HepG2 (cell line): ENCODE measurements at regions not wholly inside any gene's neighbourhood (a gene's known extent, or its start where the extent isn't known, plus 50 kb on each side); places are given as distances from the start of the nearest gene placed in this dataset.
"Not testable (repeated sequence)": the region's sequence is repeated elsewhere in the genome, so short reads cannot be mapped to it uniquely, and the experiment has no call there.

Experiments used
- ATAC-seq: fragments of 200-7000 bp; cut with Tn5 transposase; 3 replicates; pipeline ENCODE4 v1.9.1; 2020; ENCODE audit warnings: mild to moderate bottlenecking, moderate library complexity
- BruUV-seq: library from RNA; stranded (reverse); fragments of 400-500 nt; replicated peaks from 2 replicates; lab custom pipeline; 2021; lab: Mats Ljungman, UMichigan
- CTCF ChIA-PET: fragments of 300-600 bp; formaldehyde crosslinking; extraction: SDS; loops from one replicate; lab custom pipeline; 2021; ENCODE audit warnings: low total read pairs, inconsistent platforms, low intra/inter-chr PET ratio; lab: Yijun Ruan, JAX
- POLR2A ChIA-PET: fragments of 350-600 bp; sonication (Branson Sonifier 250); formaldehyde crosslinking; loops from one replicate; lab custom pipeline; 2020; ENCODE audit warnings: antibody characterized with exemption, inconsistent platforms; lab: Yijun Ruan, JAX
- DNase-seq: peaks from one replicate; pipeline ENCODE4 v3.0.0-alpha.2; 2015; ENCODE audit warnings: low spot score
- FAIRE-seq: peaks from 3 replicates; lab custom pipeline; 2011; peaks lifted over from hg19 to GRCh38; lab: Jason Lieb, UNC
- H2AFZ ChIP-seq: one replicate; pipeline ENCODE4 v1.6.1; 2011; ENCODE audit warnings: low read length, inconsistent platforms
- H3K27ac ChIP-seq: fragments of 300-600 bp; 3 replicates; pipeline ENCODE4 v1.8.0; 2011; ENCODE audit warnings: mixed run types, mild to moderate bottlenecking, mixed read lengths, low read length, inconsistent platforms; ENCODE audit not compliant: insufficient read depth; ENCODE audit errors: extremely low read length
- H3K27me3 ChIP-seq, 2 experiments: fragments of 200-600 bp in 1 of 2; 2 replicates in 1 of 2; 3 replicates in 1 of 2; pipeline versions ENCODE4 v1.6.0 to v1.8.0; 2011; ENCODE audit warnings: low read length in 2 of 2, mild to moderate bottlenecking in 2 of 2, moderate library complexity in 2 of 2, inconsistent platforms in 1 of 2; ENCODE audit not compliant: insufficient read depth in 2 of 2, control insufficient read depth in 1 of 2
- H3K36me3 ChIP-seq, 2 experiments: fragments of 200-600 bp in 1 of 2; replicated peaks in 1 of 2; 2 replicates in 1 of 2; 3 replicates in 1 of 2; pipeline versions ENCODE4 v1.5.1 to v1.8.0; 2011; ENCODE audit warnings: low read length in 2 of 2, inconsistent platforms in 1 of 2; ENCODE audit not compliant: insufficient read depth in 2 of 2, control insufficient read depth in 1 of 2
- H3K4me1 ChIP-seq: 2 replicates; pipeline ENCODE4 v1.5.1; 2012; ENCODE audit warnings: low read length, inconsistent platforms; ENCODE audit not compliant: insufficient read depth
- H3K4me2 ChIP-seq: 2 replicates; pipeline ENCODE4 v1.6.0; 2011; ENCODE audit warnings: low read depth, low read length, inconsistent platforms
- H3K4me3 ChIP-seq, 3 experiments: fragments of 200-600 bp in 1 of 3; sonication (generic), shearing (Covaris generic) in 1 of 3; replicated peaks in 1 of 3; 2 replicates each; pipeline ENCODE4 v1.5.1; 2011 to 2016; ENCODE audit warnings: low read length in 3 of 3, inconsistent platforms in 2 of 3, low read depth in 2 of 3, mild to moderate bottlenecking in 2 of 3, control low read depth in 1 of 3, mixed read lengths in 1 of 3; ENCODE audit not compliant: insufficient read depth in 1 of 3
- H3K79me2 ChIP-seq: one replicate; pipeline ENCODE4 v1.6.1; 2011; ENCODE audit warnings: low read length, inconsistent platforms; ENCODE audit not compliant: insufficient read depth
- H3K9ac ChIP-seq: 2 replicates; pipeline ENCODE4 v1.6.0; 2011; ENCODE audit warnings: mild to moderate bottlenecking, low read depth, low read length, inconsistent platforms; ENCODE audit not compliant: insufficient read depth
- H3K9me3 ChIP-seq: 2 replicates; pipeline ENCODE4 v1.5.1; 2012; ENCODE audit warnings: mild to moderate bottlenecking, low read length
- H4K20me1 ChIP-seq: 2 replicates; pipeline ENCODE4 v1.6.0; 2011; ENCODE audit warnings: inconsistent platforms, mild to moderate bottlenecking, low read length, moderate library complexity; ENCODE audit not compliant: insufficient read depth
- DMAP1 ChIP-seq: IDR thresholded peaks from 2 replicates; pipeline ENCODE4 v1.6.1; 2016
- IRX3 ChIP-seq: sonication (generic); formaldehyde crosslinking; IDR thresholded peaks from 2 replicates; pipeline ENCODE4 v1.8.1; 2023; ENCODE audit warnings: mild to moderate bottlenecking, low read depth, missing genetic modification reagents, borderline replicate concordance
- ZNF616 ChIP-seq: sonication (generic); formaldehyde crosslinking; IDR thresholded peaks from 2 replicates; pipeline ENCODE4 v1.5.0; 2020; ENCODE audit warnings: low read depth, mild to moderate bottlenecking, missing genetic modification reagents
- WGBS: methylation state at CpG from one replicate; pipeline ENCODE4 v1.1.6; 2017; ENCODE audit warnings: low lambda C conversion rate; 5-methylcytosine and 5-hydroxymethylcytosine counted together
- in situ Hi-C: cut with HindIII; loops from 2 replicates; pipeline ENCODE4 v1.10.0; 2017; ENCODE audit warnings: low pct_unique_long_range_greater_than_20kb; ENCODE audit not compliant: extremely low pct_ligation_motif_present
- intact Hi-C: fragments of 100-400 bp; cut with micrococcal nuclease; formaldehyde crosslinking; loops from one replicate; pipeline ENCODE4 v1.10.0; 2022; ENCODE audit not compliant: unreplicated experiment
- TF ChIP-seq, protein P1 (sequence below): sonication (generic); formaldehyde crosslinking; IDR thresholded peaks from 2 replicates; pipeline ENCODE4 v1.9.0; 2022; ENCODE audit warnings: missing genetic modification reagents, mild to moderate bottlenecking, borderline replicate concordance
- TF ChIP-seq, protein P2 (sequence below): sonication (generic); formaldehyde crosslinking; IDR thresholded peaks from 2 replicates; pipeline ENCODE4 v1.4.0; 2020; ENCODE audit warnings: missing genetic modification reagents
- TF ChIP-seq, protein P3 (sequence below): sonication (generic); formaldehyde crosslinking; IDR thresholded peaks from 2 replicates; pipeline ENCODE4 v1.4.0; 2020; ENCODE audit warnings: missing genetic modification reagents

DNA sequence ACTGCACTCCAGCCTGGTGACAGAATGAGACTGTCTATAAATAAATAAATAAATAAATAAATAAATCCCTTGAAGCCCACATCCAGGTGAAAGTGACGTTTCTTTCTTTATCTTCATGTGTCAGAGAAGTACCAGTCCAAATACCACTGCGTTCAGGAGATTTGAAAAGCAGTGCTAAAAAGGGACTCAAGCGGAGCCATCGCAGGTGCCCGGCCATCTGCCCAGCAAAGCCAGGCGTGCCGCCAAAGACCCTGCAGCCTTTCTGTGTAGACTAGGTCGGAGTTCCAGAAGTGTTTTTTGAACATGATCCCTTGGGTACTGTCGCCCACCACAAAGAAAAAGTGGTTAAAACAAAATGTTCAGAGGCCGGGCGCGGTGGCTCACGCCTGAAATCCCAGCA is 65.7 kb upstream of the CEP85L start:
- H3K4me1 ChIP-seq, result no peaks in the 10 kb centered on the region
- FAIRE-seq, result no peak
- TF ChIP-seq, protein P1, sequence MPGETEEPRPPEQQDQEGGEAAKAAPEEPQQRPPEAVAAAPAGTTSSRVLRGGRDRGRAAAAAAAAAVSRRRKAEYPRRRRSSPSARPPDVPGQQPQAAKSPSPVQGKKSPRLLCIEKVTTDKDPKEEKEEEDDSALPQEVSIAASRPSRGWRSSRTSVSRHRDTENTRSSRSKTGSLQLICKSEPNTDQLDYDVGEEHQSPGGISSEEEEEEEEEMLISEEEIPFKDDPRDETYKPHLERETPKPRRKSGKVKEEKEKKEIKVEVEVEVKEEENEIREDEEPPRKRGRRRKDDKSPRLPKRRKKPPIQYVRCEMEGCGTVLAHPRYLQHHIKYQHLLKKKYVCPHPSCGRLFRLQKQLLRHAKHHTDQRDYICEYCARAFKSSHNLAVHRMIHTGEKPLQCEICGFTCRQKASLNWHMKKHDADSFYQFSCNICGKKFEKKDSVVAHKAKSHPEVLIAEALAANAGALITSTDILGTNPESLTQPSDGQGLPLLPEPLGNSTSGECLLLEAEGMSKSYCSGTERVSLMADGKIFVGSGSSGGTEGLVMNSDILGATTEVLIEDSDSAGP (CRISPR knock-in tag), result no peak
- TF ChIP-seq, protein P2, sequence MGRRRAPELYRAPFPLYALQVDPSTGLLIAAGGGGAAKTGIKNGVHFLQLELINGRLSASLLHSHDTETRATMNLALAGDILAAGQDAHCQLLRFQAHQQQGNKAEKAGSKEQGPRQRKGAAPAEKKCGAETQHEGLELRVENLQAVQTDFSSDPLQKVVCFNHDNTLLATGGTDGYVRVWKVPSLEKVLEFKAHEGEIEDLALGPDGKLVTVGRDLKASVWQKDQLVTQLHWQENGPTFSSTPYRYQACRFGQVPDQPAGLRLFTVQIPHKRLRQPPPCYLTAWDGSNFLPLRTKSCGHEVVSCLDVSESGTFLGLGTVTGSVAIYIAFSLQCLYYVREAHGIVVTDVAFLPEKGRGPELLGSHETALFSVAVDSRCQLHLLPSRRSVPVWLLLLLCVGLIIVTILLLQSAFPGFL (CRISPR knock-in tag), result no peak
- no peak for TF ChIP-seq ZNF616 (CRISPR knock-in tag)
- TF ChIP-seq DMAP1 (CRISPR knock-in tag), result no peak
- TF ChIP-seq, protein P3, sequence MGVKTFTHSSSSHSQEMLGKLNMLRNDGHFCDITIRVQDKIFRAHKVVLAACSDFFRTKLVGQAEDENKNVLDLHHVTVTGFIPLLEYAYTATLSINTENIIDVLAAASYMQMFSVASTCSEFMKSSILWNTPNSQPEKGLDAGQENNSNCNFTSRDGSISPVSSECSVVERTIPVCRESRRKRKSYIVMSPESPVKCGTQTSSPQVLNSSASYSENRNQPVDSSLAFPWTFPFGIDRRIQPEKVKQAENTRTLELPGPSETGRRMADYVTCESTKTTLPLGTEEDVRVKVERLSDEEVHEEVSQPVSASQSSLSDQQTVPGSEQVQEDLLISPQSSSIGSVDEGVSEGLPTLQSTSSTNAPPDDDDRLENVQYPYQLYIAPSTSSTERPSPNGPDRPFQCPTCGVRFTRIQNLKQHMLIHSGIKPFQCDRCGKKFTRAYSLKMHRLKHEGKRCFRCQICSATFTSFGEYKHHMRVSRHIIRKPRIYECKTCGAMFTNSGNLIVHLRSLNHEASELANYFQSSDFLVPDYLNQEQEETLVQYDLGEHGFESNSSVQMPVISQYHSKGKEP (CRISPR knock-in tag), result no peak
- no peak for TF ChIP-seq IRX3 (CRISPR knock-in tag)
- POLR2A ChIA-PET, result no interaction called here
- intact Hi-C loops, result no loop called here
- H3K79me2 ChIP-seq, result no peaks in the 10 kb centered on the region
- no peaks in the 10 kb centered on the region for H3K36me3 ChIP-seq
- no peak overlapping the region for H3K4me3 ChIP-seq
- H2AFZ ChIP-seq, result no peak overlapping the region
- peaks cover 0 to 26% of the 10 kb centered on the region in 2 experiments; a peak in 3 of 5 replicates for H3K27me3 ChIP-seq
- no peak for ATAC-seq
- WGBS, result 70% methylated on average over 13 of the region's 13 CpGs
- in situ Hi-C loops, result no loop called here
- H3K9me3 ChIP-seq, result no peaks in the 10 kb centered on the region
- no peaks in the 10 kb centered on the region for H4K20me1 ChIP-seq
- no peak overlapping the region for H3K9ac ChIP-seq
- CTCF ChIA-PET, result no interaction called here
- BruUV-seq, result no TSS peak
- H3K27ac ChIP-seq, result no peak overlapping the region
- DNase-seq, result no peak
- no peak overlapping the region for H3K4me2 ChIP-seq

DNA sequence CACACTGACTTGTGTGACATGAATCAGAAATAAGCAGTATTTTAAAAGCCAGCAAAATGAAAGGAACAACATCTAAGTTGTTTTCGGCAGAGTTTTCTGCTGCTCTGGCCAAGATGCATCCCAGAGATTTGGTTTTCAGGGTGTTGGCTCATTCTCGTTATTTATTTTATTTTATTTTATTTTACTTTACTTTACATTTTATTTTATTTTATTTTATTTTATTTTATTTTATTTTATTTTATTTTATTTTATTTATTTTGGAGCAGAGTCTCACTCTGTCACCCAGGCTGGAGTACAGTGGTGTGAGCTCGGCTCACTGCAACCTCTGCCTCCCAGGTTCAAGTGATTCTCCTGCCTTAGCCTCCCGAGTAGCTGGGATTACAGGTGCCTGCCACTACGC is 64.5 kb upstream of the CEP85L start:
- H3K4me1 ChIP-seq, in situ Hi-C loops, H2AFZ ChIP-seq, DNase-seq, H3K79me2 ChIP-seq, intact Hi-C loops, H3K4me2 ChIP-seq, H4K20me1 ChIP-seq, BruUV-seq, FAIRE-seq, CTCF ChIA-PET, H3K9me3 ChIP-seq, H3K27ac ChIP-seq, ATAC-seq, POLR2A ChIA-PET, H3K9ac ChIP-seq, H3K4me3 ChIP-seq, H3K36me3 ChIP-seq: not testable (repeated sequence)
- WGBS, result 5% methylated on average over 5 of the region's 5 CpGs
- peaks cover 0 to 24% of the 10 kb centered on the region in 2 experiments; a peak in 3 of 5 replicates for H3K27me3 ChIP-seq
